Activated CD4-positive, CD25-positive, alpha-beta regulatory T cell treated with anti-CD3 and anti-CD28 coated beads, Interleukin-2, amount 50 U/mL, for 24 hours (primary cell): ENCODE measurements at regions not wholly inside any gene's neighbourhood (a gene's known extent, or its start where the extent isn't known, plus 50 kb on each side); places are given as distances from the start of the nearest gene placed in this dataset.
"Not testable (repeated sequence)": the region's sequence is repeated elsewhere in the genome, so short reads cannot be mapped to it uniquely, and the experiment has no call there.

Experiments used
- ATAC-seq, 2 donors: fragments of 150-1000 bp; cut with Tn5 transposase; one replicate each; pipeline ENCODE4 v1.10.0; 2021; ENCODE audit warnings: mild to moderate bottlenecking in 1 of 2, moderate library complexity in 1 of 2

- ATAC-seq = no peak
Observed at GRCh38 chr9:135299239-135299590, 180.4 kb upstream of the PPP1R26 start.

- ATAC-seq = no peak
Observed at GRCh38 chr9:135299651-135300345, 179.8 kb upstream of the PPP1R26 start.

- no peak for ATAC-seq
Observed at GRCh38 chr9:135300346-135301141, 179.0 kb upstream of the PPP1R26 start.

GRCh38 chr9:135301271-135302263 is 178.0 kb upstream of the PPP1R26 start:
- no peak for ATAC-seq

GRCh38 chr9:135302329-135303279 is 177.0 kb upstream of the PPP1R26 start:
- ATAC-seq = no peak

GRCh38 chr9:135303280-135303647 is 176.3 kb upstream of the PPP1R26 start:
- ATAC-seq = no peak

- ATAC-seq = no peak
Observed at GRCh38 chr9:135303865-135304499, 175.6 kb upstream of the PPP1R26 start.

GRCh38 chr9:135304886-135305285 is 174.7 kb upstream of the PPP1R26 start:
- ATAC-seq = no peak

GRCh38 chr9:135305546-135306180 is 173.9 kb upstream of the PPP1R26 start:
- ATAC-seq = no peak

- ATAC-seq = no peak
Observed at GRCh38 chr9:135306699-135307098, 172.9 kb upstream of the PPP1R26 start.

- ATAC-seq = no peak
Observed at GRCh38 chr9:135307300-135307699, 172.3 kb upstream of the PPP1R26 start.

GRCh38 chr9:135307919-135308318 is 171.7 kb upstream of the PPP1R26 start:
- not testable (repeated sequence) for ATAC-seq

GRCh38 chr9:135308821-135309762 is 170.5 kb upstream of the PPP1R26 start:
- ATAC-seq = no peak

GRCh38 chr9:135309763-135310125 is 169.8 kb upstream of the PPP1R26 start:
- ATAC-seq = no peak

- ATAC-seq = no peak
Observed at GRCh38 chr9:135310134-135310533, 169.4 kb upstream of the PPP1R26 start.

- no peak for ATAC-seq
Observed at GRCh38 chr9:135315572-135315971, 164.0 kb upstream of the PPP1R26 start.

- ATAC-seq = no peak
Observed at GRCh38 chr9:135320331-135320730, 159.3 kb upstream of the PPP1R26 start.

- no peak for ATAC-seq
Observed at GRCh38 chr9:135320943-135321342, 158.6 kb upstream of the PPP1R26 start.

GRCh38 chr9:135321580-135321979 is 158.0 kb upstream of the PPP1R26 start:
- ATAC-seq = no peak

GRCh38 chr9:135324329-135324728 is 155.3 kb upstream of the PPP1R26 start:
- ATAC-seq = no peak
